ENCODE measurements at regions not wholly inside any gene's neighbourhood (a gene's known extent, or its start where the extent isn't known, plus 50 kb on each side); places are given as distances from the start of the nearest gene placed in this dataset.

DNA sequence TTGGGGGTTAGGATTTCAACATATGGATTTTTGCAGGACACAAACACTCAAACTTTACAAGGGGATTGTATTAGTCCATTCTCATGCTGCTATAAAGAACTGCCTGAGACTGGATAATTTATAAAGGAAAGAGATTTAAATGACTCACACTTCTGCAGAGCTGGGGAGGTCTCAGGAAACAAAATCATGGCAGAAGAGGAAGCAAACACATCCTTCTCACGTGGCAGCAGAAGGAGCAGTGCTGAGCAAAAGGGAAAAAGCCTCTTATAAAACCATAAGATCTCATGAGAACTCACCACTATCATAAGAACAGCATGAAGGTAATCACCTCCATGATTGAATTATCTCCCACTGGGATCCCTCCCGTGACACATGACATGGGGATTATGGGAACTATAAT lies 1183.1 kb downstream of the ZPLD1 start:
- TF ChIP-seq POLR2A (IDR thresholded peaks at IDR 0.05; ENCODE audit: extremely low read depth, insufficient read length), result no peak
- TF ChIP-seq, protein P1, sequence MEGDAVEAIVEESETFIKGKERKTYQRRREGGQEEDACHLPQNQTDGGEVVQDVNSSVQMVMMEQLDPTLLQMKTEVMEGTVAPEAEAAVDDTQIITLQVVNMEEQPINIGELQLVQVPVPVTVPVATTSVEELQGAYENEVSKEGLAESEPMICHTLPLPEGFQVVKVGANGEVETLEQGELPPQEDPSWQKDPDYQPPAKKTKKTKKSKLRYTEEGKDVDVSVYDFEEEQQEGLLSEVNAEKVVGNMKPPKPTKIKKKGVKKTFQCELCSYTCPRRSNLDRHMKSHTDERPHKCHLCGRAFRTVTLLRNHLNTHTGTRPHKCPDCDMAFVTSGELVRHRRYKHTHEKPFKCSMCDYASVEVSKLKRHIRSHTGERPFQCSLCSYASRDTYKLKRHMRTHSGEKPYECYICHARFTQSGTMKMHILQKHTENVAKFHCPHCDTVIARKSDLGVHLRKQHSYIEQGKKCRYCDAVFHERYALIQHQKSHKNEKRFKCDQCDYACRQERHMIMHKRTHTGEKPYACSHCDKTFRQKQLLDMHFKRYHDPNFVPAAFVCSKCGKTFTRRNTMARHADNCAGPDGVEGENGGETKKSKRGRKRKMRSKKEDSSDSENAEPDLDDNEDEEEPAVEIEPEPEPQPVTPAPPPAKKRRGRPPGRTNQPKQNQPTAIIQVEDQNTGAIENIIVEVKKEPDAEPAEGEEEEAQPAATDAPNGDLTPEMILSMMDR (IDR thresholded peaks at IDR 0.05; ENCODE audit: low read depth, low read length), result no peak

All from NB4 (cell line).